NB4 (cell line): ENCODE measurements at regions not wholly inside any gene's neighbourhood (a gene's known extent, or its start where the extent isn't known, plus 50 kb on each side); places are given as distances from the start of the nearest gene placed in this dataset.

Experiments
- DNase-seq: peaks from one replicate; pipeline ENCODE4 v3.0.0; 2010; ENCODE audit warnings: low read depth
- H3K4me3 ChIP-seq: one replicate; pipeline ENCODE4 v1.5.1; 2011; ENCODE audit warnings: mild to moderate bottlenecking, low read depth, low read length, moderate library complexity
- CTCF ChIP-seq: IDR thresholded peaks from one replicate; pipeline ENCODE4 v1.5.1; 2012; ENCODE audit warnings: low read depth, low read length
- MAX ChIP-seq: IDR thresholded peaks from 2 replicates; pipeline ENCODE4 v1.6.1; 2011; ENCODE audit warnings: low read depth, low read length
- MYC ChIP-seq: IDR thresholded peaks from 2 replicates; pipeline ENCODE4 v1.6.1; 2011; ENCODE audit warnings: low read depth, low read length
- POLR2A ChIP-seq: IDR thresholded peaks from 2 replicates; pipeline ENCODE4 v1.6.1; 2011; ENCODE audit warnings: mild to moderate bottlenecking; ENCODE audit not compliant: insufficient read length; ENCODE audit errors: extremely low read depth

GRCh38 chr14:101057394-101057793, 153.9 kb upstream of the RTL1 start:
- DNase-seq: no peak
- TF ChIP-seq MYC (no peak), CTCF (no peak), MAX (no peak), POLR2A (no peak)
- H3K4me3 ChIP-seq: no peak overlapping the region

- no peak overlapping the region for H3K4me3 ChIP-seq
- DNase-seq: no peak
- TF ChIP-seq CTCF (no peak), MAX (no peak), MYC (no peak), POLR2A (no peak)
These were observed 155.0 kb upstream of the RTL1 start for GRCh38 chr14:101058571-101058970.

- no peak for DNase-seq
- TF ChIP-seq POLR2A: no peak
- no peak for TF ChIP-seq CTCF
- TF ChIP-seq MAX: no peak
- no peak for TF ChIP-seq MYC
- H3K4me3 ChIP-seq: no peak overlapping the region
These were observed 156.7 kb upstream of the RTL1 start for GRCh38 chr14:101060171-101060601.

GRCh38 chr14:101061411-101062064, 158.0 kb upstream of the RTL1 start:
- TF ChIP-seq MYC (no peak), MAX (no peak), POLR2A (no peak), CTCF (no peak)
- no peak overlapping the region for H3K4me3 ChIP-seq
- no peak for DNase-seq

GRCh38 chr14:101062065-101062450, 158.5 kb upstream of the RTL1 start:
- no peak for DNase-seq
- TF ChIP-seq CTCF (no peak), POLR2A (no peak), MAX (no peak), MYC (no peak)
- H3K4me3 ChIP-seq: no peak overlapping the region
